Lung (tissue), 11 donors: ENCODE measurements at regions not wholly inside any gene's neighbourhood (a gene's known extent, or its start where the extent isn't known, plus 50 kb on each side); places are given as distances from the start of the nearest gene placed in this dataset.

Source experiments
- ATAC-seq: fragments of 200-7000 bp; cut with Tn5 transposase; one replicate; pipeline ENCODE4 v1.9.1; 2020; ENCODE audit warnings: moderate number of reproducible peaks; ENCODE audit not compliant: insufficient read depth, low FRiP score
- DNase-seq, 3 donors: peaks; one replicate each; pipeline ENCODE4 v3.0.0-alpha.2; 2013 to 2017
- H3K27ac ChIP-seq, 2 donors: one replicate each; pipeline ENCODE4 v1.5.1; 2013; ENCODE audit warnings: mild to moderate bottlenecking in 2 of 2, moderate library complexity in 2 of 2, control low read depth in 1 of 2, inconsistent platforms in 1 of 2, low read depth in 1 of 2, low read length in 1 of 2
- H3K27me3 ChIP-seq, 3 donors: one replicate each; pipeline ENCODE4 v1.5.1; 2013; ENCODE audit warnings: low read length in 2 of 3; ENCODE audit not compliant: control insufficient read depth in 3 of 3, insufficient read depth in 3 of 3
- H3K36me3 ChIP-seq, 4 donors: one replicate each; pipeline ENCODE4 v1.5.1; 2013; ENCODE audit warnings: low read length in 4 of 4, mild to moderate bottlenecking in 1 of 4, moderate library complexity in 1 of 4; ENCODE audit not compliant: control insufficient read depth in 4 of 4, insufficient read depth in 4 of 4
- H3K4me1 ChIP-seq, 5 donors: one replicate each; pipeline ENCODE4 v1.5.1; 2013; ENCODE audit warnings: low read length in 5 of 5, mild to moderate bottlenecking in 2 of 5, moderate library complexity in 1 of 5; ENCODE audit not compliant: control insufficient read depth in 5 of 5, insufficient read depth in 5 of 5
- H3K4me3 ChIP-seq: one replicate; pipeline ENCODE4 v1.5.1; 2013; ENCODE audit warnings: mild to moderate bottlenecking, control low read depth, moderate library complexity
- H3K9ac ChIP-seq, 2 donors: one replicate each; pipeline ENCODE4 v1.5.1; 2013; ENCODE audit warnings: low read length in 2 of 2, control low read depth in 1 of 2; ENCODE audit not compliant: insufficient read depth in 1 of 2
- H3K9me3 ChIP-seq, 4 donors: one replicate each; pipeline ENCODE4 v1.5.1; 2013; ENCODE audit warnings: low read length in 3 of 4, mild to moderate bottlenecking in 1 of 4, moderate library complexity in 1 of 4; ENCODE audit not compliant: control insufficient read depth in 4 of 4, insufficient read depth in 3 of 4
- WGBS, 2 donors: extraction: QIAGEN DNeasy Blood & Tissue Kit; methylation state at CpG; one replicate each; pipeline ENCODE4 v1.1.7; 2013; 5-methylcytosine and 5-hydroxymethylcytosine counted together
- TF ChIP-seq, protein P1 (sequence below): IDR thresholded peaks from 2 replicates; pipeline ENCODE4 v1.5.1; 2012; ENCODE audit warnings: mild to moderate bottlenecking; ENCODE audit errors: control extremely low read depth, extremely low read depth
- donor health status: control.
- donor health status: control.
- donor health status: Bipolar disorder and iron deficiency.
- donor health status: healthy.
- donor health status: DM: yes; HTN: yes; CAD: no.

DNA sequence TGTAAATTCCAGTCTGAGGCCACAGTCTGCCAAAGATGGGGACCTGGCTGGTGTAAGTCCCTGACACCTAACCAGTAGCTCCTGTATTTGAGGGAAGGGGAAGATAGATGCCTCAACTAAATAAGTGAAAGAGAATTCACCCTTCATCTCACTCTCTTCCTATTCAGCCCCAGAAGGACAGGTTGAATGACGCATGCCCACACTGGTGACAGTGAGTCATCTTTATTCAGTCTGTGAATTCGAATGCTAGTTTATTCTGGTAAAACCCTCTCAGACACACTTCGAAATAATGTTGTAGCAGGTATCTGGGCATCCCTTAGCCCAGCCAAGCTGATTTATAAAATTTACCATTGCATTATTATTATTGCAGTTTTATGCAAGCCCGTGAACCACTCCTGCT, 617.0 kb upstream of the PRMT6 start:
- H3K9ac ChIP-seq, result no peak overlapping the region

DNA sequence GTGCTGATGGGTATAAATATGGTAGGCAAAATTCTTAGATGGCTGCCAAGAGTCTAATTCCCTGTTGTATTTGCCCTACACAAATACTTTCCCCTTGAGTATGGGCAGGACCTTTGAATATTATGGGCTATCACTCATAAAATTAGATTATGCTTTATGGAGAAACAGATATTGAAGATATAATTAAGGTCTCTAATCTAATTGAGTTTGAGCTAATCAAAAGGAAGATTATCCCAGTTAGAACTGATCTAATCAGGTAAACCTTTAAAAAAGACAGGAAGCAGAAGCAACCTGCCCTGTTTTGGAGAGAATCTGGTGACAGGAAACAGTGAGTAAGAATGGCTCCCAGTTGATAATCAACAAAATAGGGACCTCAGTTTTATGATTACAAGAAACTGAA, 609.0 kb upstream of the PRMT6 start:
- no peak overlapping the region for H3K9ac ChIP-seq
- TF ChIP-seq, protein P1, sequence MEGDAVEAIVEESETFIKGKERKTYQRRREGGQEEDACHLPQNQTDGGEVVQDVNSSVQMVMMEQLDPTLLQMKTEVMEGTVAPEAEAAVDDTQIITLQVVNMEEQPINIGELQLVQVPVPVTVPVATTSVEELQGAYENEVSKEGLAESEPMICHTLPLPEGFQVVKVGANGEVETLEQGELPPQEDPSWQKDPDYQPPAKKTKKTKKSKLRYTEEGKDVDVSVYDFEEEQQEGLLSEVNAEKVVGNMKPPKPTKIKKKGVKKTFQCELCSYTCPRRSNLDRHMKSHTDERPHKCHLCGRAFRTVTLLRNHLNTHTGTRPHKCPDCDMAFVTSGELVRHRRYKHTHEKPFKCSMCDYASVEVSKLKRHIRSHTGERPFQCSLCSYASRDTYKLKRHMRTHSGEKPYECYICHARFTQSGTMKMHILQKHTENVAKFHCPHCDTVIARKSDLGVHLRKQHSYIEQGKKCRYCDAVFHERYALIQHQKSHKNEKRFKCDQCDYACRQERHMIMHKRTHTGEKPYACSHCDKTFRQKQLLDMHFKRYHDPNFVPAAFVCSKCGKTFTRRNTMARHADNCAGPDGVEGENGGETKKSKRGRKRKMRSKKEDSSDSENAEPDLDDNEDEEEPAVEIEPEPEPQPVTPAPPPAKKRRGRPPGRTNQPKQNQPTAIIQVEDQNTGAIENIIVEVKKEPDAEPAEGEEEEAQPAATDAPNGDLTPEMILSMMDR, result no peak

More for the DNA sequence above, 617.0 kb upstream of the PRMT6 start:
- no peaks in the 10 kb centered on the region for H3K27me3 ChIP-seq
- no peak for ATAC-seq
- H3K27ac ChIP-seq, result no peak overlapping the region
- TF ChIP-seq, protein P1, result no peak
- no peak for DNase-seq
- H3K9me3 ChIP-seq, result no peaks in the 10 kb centered on the region
- no peaks in the 10 kb centered on the region for H3K36me3 ChIP-seq
- no peaks in the 10 kb centered on the region for H3K4me1 ChIP-seq
- 82 to 85% methylated on average over 4 of the region's 4 CpGs for WGBS, 2 donors
- H3K4me3 ChIP-seq, result no peak overlapping the region

DNA sequence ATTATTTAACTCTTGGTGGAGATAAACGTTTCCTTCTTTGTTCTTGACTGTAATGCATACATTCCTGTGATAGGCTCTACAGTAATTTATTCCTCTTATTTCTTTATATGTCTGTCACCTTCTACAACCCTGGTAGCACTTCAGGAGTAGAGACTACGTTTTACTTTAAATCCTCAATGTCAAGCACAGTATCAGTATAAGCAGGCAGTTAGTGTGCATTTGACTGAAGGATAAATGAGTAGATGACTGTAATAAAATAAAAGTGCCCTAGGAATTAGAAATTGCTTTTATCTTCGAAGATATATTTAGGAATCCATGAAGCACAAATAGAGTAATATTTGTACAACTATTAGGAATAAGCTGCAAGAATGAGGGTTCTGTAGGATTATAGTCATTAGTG, 599.6 kb upstream of the PRMT6 start:
- Histone ChIP-seq H3K9ac (no peak overlapping the region), H3K27ac (no peak overlapping the region), H3K9me3 (no peaks in the 10 kb centered on the region), H3K36me3 (no peaks in the 10 kb centered on the region), H3K4me3 (no peak overlapping the region), H3K4me1 (no peaks in the 10 kb centered on the region), H3K27me3 (no peaks in the 10 kb centered on the region)
- TF ChIP-seq, protein P1, result no peak
- DNase-seq, result no peak
- no peak for ATAC-seq
- 67 to 68% methylated on average over 3 of the region's 3 CpGs for WGBS, 2 donors

More for the DNA sequence above, 609.0 kb upstream of the PRMT6 start:
- DNase-seq (no peak), ATAC-seq (no peak)
- no peaks in the 10 kb centered on the region for H3K4me1 ChIP-seq
- no peaks in the 10 kb centered on the region for H3K9me3 ChIP-seq
- no peak overlapping the region for H3K27ac ChIP-seq
- H3K27me3 ChIP-seq, result no peaks in the 10 kb centered on the region
- no peak overlapping the region for H3K4me3 ChIP-seq
- no peaks in the 10 kb centered on the region for H3K36me3 ChIP-seq

DNA sequence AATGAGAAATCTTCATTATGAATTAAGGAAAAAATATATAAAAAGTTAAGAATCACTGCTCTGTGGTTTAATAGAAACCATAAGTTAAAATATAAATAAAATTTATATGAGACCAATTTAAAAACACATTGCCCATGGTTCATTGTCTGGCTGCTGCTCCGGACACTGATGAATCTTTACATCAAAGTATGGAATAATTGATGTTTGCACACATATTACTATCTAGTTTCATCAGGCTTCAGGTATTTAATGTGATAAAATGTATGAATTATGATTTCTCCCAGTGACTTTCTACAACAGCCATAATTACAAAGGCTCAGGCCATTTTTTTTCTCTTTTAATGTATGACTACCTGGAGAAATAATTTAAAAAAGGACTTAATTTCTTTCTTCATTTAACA, 599.1 kb upstream of the PRMT6 start:
- Histone ChIP-seq H3K27ac (no peak overlapping the region), H3K4me1 (no peaks in the 10 kb centered on the region), H3K9me3 (no peaks in the 10 kb centered on the region), H3K4me3 (no peak overlapping the region), H3K36me3 (no peaks in the 10 kb centered on the region), H3K27me3 (no peaks in the 10 kb centered on the region), H3K9ac (no peak overlapping the region)
- ATAC-seq (no peak), DNase-seq (no peak)
- WGBS, 2 donors, result 83 to 88% methylated on average over 1 of the region's 1 CpG
- TF ChIP-seq, protein P1, result no peak
